ENCODE measurements at regions not wholly inside any gene's neighbourhood (a gene's known extent, or its start where the extent isn't known, plus 50 kb on each side); places are given as distances from the start of the nearest gene placed in this dataset.

- intact Hi-C loops (cut with DNase I; ENCODE audit: low total_unique reads): no loop called here
- no peak for DNase-seq (ENCODE audit: low spot score in 2 of 2)
- H3K27ac ChIP-seq: no peak overlapping the region
- H3K36me3 ChIP-seq: no peaks in the 10 kb centered on the region
- no peaks in the 10 kb centered on the region for H3K27me3 ChIP-seq
- TF ChIP-seq CTCF (IDR thresholded peaks at IDR 0.05): no peak
- peaks cover 9% of the 10 kb centered on the region in 2 donors for H3K9me3 ChIP-seq
- no peaks in the 10 kb centered on the region for H3K4me1 ChIP-seq
- H3K4me3 ChIP-seq: no peak overlapping the region
Observed at GRCh38 chr15:81596159-81596865, 222.3 kb upstream of the TMC3 start.

- Histone ChIP-seq H3K27me3 (no peaks in the 10 kb centered on the region), H3K9me3 (peaks cover 3% of the 10 kb centered on the region in 2 donors), H3K36me3 (no peaks in the 10 kb centered on the region), H3K4me3 (no peak overlapping the region), H3K27ac (no peak overlapping the region), H3K4me1 (no peaks in the 10 kb centered on the region)
- no peak for TF ChIP-seq POLR2AphosphoS5 (IDR thresholded peaks at IDR 0.05)
- TF ChIP-seq CTCF (IDR thresholded peaks at IDR 0.05): no peak
- no peak for TF ChIP-seq POLR2A (IDR thresholded peaks at IDR 0.05)
- no peak for DNase-seq (ENCODE audit: low spot score in 2 of 2)
- intact Hi-C loops (cut with DNase I; ENCODE audit: low total_unique reads): no loop called here
Observed at GRCh38 chr15:81595752-81596151, 221.7 kb upstream of the TMC3 start.

GRCh38 chr15:81589671-81590070, 215.7 kb upstream of the TMC3 start:
- TF ChIP-seq POLR2A (IDR thresholded peaks at IDR 0.05) (no peak), POLR2AphosphoS5 (IDR thresholded peaks at IDR 0.05) (no peak), CTCF (IDR thresholded peaks at IDR 0.05) (no peak)
- Histone ChIP-seq H3K36me3 (no peaks in the 10 kb centered on the region), H3K9me3 (peaks cover 0 to 3% of the 10 kb centered on the region in 2 donors), H3K27ac (no peak overlapping the region), H3K27me3 (no peaks in the 10 kb centered on the region), H3K4me1 (no peaks in the 10 kb centered on the region), H3K4me3 (no peak overlapping the region)
- no peak for DNase-seq (ENCODE audit: low spot score in 2 of 2)
- intact Hi-C loops (cut with DNase I; ENCODE audit: low total_unique reads): no loop called here

GRCh38 chr15:81575436-81576123, 201.6 kb upstream of the TMC3 start:
- Histone ChIP-seq H3K4me3 (no peak overlapping the region), H3K36me3 (no peaks in the 10 kb centered on the region), H3K27ac (no peak overlapping the region), H3K4me1 (no peaks in the 10 kb centered on the region), H3K27me3 (no peaks in the 10 kb centered on the region), H3K9me3 (no peaks in the 10 kb centered on the region)
- intact Hi-C loops (cut with DNase I; ENCODE audit: low total_unique reads): no loop called here
- TF ChIP-seq CTCF (IDR thresholded peaks at IDR 0.05) (no peak), POLR2AphosphoS5 (IDR thresholded peaks at IDR 0.05) (no peak), POLR2A (IDR thresholded peaks at IDR 0.05) (no peak)
- no peak for DNase-seq (ENCODE audit: low spot score in 2 of 2)

GRCh38 chr15:81573098-81573746, 199.2 kb upstream of the TMC3 start:
- no peak for DNase-seq (ENCODE audit: low spot score in 2 of 2)
- Histone ChIP-seq H3K4me1 (no peaks in the 10 kb centered on the region), H3K27me3 (no peaks in the 10 kb centered on the region), H3K4me3 (no peak overlapping the region), H3K36me3 (no peaks in the 10 kb centered on the region), H3K9me3 (no peaks in the 10 kb centered on the region), H3K27ac (no peak overlapping the region)
- intact Hi-C loops (cut with DNase I; ENCODE audit: low total_unique reads): no loop called here
- TF ChIP-seq CTCF (IDR thresholded peaks at IDR 0.05): no peak

Measured in breast epithelium (tissue), 4 donors.